Activated CD8-positive, alpha-beta memory T cell treated with anti-CD3 and anti-CD28 coated beads, Interleukin-2, amount 10 ng/mL, durations not matched to agents 7 days and 5 days (primary cell): ENCODE measurements at regions not wholly inside any gene's neighbourhood (a gene's known extent, or its start where the extent isn't known, plus 50 kb on each side); places are given as distances from the start of the nearest gene placed in this dataset.

Source experiments
- ATAC-seq: fragments of 150-1000 bp; cut with Tn5 transposase; one replicate; pipeline ENCODE4 v1.10.0; 2021; ENCODE audit warnings: moderate library complexity
- CTCF ChIA-PET: fragments of 350-600 bp; sonication (Branson Sonifier 250); formaldehyde crosslinking; loops from one replicate; lab custom pipeline; 2021; ENCODE audit warnings: antibody characterized with exemption; lab: Charles Lee
- DNase-seq: peaks from one replicate; pipeline ENCODE4 v3.0.0-alpha.2; 2020
- H3K27ac Mint-ChIP-seq: one replicate; pipeline ENCODE4 v1.8.0; 2021; ENCODE audit warnings: mild to moderate bottlenecking, mixed read lengths
- H3K27me3 Mint-ChIP-seq: one replicate; pipeline ENCODE4 v1.8.0; 2021; ENCODE audit warnings: mixed read lengths
- H3K36me3 Mint-ChIP-seq: one replicate; pipeline ENCODE4 v1.8.0; 2021; ENCODE audit warnings: mild to moderate bottlenecking, mixed read lengths
- H3K4me1 Mint-ChIP-seq: one replicate; pipeline ENCODE4 v1.8.0; 2021; ENCODE audit warnings: mixed read lengths
- H3K4me3 Mint-ChIP-seq: one replicate; pipeline ENCODE4 v1.8.0; 2021; ENCODE audit warnings: mild to moderate bottlenecking, moderate library complexity, mixed read lengths
- H3K9me3 Mint-ChIP-seq: one replicate; pipeline ENCODE4 v1.8.0; 2022; ENCODE audit warnings: low read depth, mixed read lengths

DNA sequence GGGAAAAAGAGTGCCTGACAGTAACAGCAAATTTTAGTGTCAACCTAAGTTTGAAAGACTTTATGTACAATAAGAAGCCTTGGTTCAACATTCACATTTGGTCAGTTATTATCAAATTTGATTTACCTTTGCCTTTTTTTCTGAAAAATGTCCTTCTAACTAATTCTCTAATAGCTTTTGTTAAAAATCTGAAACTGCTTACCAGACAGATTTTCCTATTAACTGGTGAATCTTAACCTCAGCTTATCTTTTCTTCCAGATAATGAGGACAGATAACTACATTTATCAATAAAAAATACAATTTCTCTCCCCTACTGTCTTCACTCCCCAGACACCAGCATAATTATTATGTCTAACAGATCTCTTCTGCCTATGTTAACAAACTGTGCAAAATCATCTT is 988.5 kb downstream of the CDH18 start:
- CTCF ChIA-PET = no interaction called here
- no peaks in the 10 kb centered on the region for H3K4me1 Mint-ChIP-seq
- DNase-seq (no peak), ATAC-seq (no peak)
- H3K27me3 Mint-ChIP-seq = no peaks in the 10 kb centered on the region
- H3K4me3 Mint-ChIP-seq = no peak overlapping the region
- no peak overlapping the region for H3K27ac Mint-ChIP-seq
- H3K9me3 Mint-ChIP-seq = peaks cover 6% of the 10 kb centered on the region
- no peaks in the 10 kb centered on the region for H3K36me3 Mint-ChIP-seq

- no peaks in the 10 kb centered on the region for H3K4me1 Mint-ChIP-seq
- ATAC-seq (no peak), DNase-seq (no peak)
- CTCF ChIA-PET = no interaction called here
- no peaks in the 10 kb centered on the region for H3K27me3 Mint-ChIP-seq
- H3K9me3 Mint-ChIP-seq = peaks cover 13% of the 10 kb centered on the region
- no peaks in the 10 kb centered on the region for H3K36me3 Mint-ChIP-seq
- no peak overlapping the region for H3K4me3 Mint-ChIP-seq
- no peak overlapping the region for H3K27ac Mint-ChIP-seq
Observed at GRCh38 chr5:19001054-19001453, 986.9 kb downstream of the CDH18 start.

GRCh38 chr5:19001539-19001938 is 986.5 kb downstream of the CDH18 start:
- Mint-ChIP-seq H3K4me1 (no peaks in the 10 kb centered on the region), H3K4me3 (no peak overlapping the region), H3K27ac (no peak overlapping the region), H3K27me3 (no peaks in the 10 kb centered on the region), H3K9me3 (peaks cover 13% of the 10 kb centered on the region), H3K36me3 (no peaks in the 10 kb centered on the region)
- CTCF ChIA-PET = no interaction called here
- no peak for DNase-seq
- no peak for ATAC-seq

DNA sequence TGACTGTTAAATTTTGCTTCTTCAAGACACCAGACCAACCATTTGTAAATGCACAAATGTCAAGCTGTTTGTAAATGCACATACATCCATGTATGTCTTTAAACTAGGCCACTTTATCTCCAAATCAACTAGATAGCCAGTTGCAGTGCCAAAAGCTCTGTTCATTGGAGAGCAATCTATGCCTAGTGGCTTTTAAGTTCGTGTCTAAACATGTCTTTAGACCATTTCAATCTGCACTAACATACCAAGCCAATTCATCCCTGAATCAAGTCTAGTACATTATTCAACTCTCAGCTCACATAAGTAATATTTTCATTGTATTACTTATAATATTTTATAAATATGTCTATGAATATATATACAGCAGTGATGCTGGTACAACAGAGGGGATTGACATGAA is 985.9 kb downstream of the CDH18 start:
- CTCF ChIA-PET = no interaction called here
- H3K27me3 Mint-ChIP-seq = no peaks in the 10 kb centered on the region
- no peak overlapping the region for H3K4me3 Mint-ChIP-seq
- DNase-seq (no peak), ATAC-seq (no peak)
- peaks cover 13% of the 10 kb centered on the region for H3K9me3 Mint-ChIP-seq
- no peaks in the 10 kb centered on the region for H3K4me1 Mint-ChIP-seq
- H3K36me3 Mint-ChIP-seq = no peaks in the 10 kb centered on the region
- H3K27ac Mint-ChIP-seq = no peak overlapping the region

DNA sequence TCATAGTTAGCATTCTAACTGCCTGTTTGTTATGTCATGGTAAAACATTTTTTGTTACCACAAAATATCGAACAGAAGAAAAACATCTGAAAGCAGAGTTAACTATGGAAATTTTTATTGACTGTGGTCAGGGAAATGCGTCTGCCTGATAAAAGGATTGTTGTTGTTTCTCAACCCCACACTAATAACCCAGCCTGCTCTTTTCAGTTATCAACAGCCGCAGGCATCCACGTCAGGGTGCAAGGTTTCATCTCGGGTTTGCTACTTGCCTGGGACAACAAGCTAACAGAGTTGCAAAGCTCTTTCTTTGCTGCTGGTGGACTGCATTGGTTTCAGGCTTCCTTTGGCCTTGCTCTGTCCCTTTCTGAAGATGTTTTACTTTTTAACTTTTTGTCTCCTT is 969.2 kb downstream of the CDH18 start:
- Mint-ChIP-seq H3K4me3 (no peak overlapping the region), H3K36me3 (no peaks in the 10 kb centered on the region), H3K4me1 (no peaks in the 10 kb centered on the region), H3K27ac (no peak overlapping the region), H3K9me3 (peaks cover 8% of the 10 kb centered on the region), H3K27me3 (no peaks in the 10 kb centered on the region)
- DNase-seq (no peak), ATAC-seq (no peak)
- CTCF ChIA-PET = no interaction called here

DNA sequence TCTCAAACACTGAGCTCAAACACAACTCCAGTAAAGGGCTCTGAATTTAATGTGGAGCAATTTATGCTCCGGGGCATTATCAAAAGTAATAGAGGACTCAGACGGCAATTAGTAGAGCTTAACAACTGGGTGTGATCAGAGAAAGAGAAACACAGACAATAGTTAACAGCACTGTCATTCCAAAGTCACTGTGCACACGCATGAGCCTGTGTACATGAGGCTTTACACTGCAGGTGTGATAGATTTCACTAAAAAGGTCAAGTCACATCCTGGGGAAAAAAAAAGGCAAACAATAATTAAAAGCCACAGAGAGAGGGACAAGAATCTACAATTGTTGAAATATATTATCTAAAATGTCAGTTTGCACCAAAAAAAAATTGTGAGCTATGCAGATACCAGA is 956.5 kb downstream of the CDH18 start:
- CTCF ChIA-PET = no interaction called here
- ATAC-seq (no peak), DNase-seq (no peak)
- no peak overlapping the region for H3K27ac Mint-ChIP-seq
- no peaks in the 10 kb centered on the region for H3K9me3 Mint-ChIP-seq
- H3K4me3 Mint-ChIP-seq = no peak overlapping the region
- no peaks in the 10 kb centered on the region for H3K36me3 Mint-ChIP-seq
- H3K4me1 Mint-ChIP-seq = no peaks in the 10 kb centered on the region
- no peaks in the 10 kb centered on the region for H3K27me3 Mint-ChIP-seq

- ATAC-seq = no peak
- CTCF ChIA-PET = no interaction called here
- Mint-ChIP-seq H3K4me3 (no peak overlapping the region), H3K27me3 (no peaks in the 10 kb centered on the region), H3K27ac (no peak overlapping the region), H3K36me3 (no peaks in the 10 kb centered on the region), H3K4me1 (no peaks in the 10 kb centered on the region), H3K9me3 (peaks cover 2% of the 10 kb centered on the region)
- no peak for DNase-seq
Observed at GRCh38 chr5:19035816-19036215, 952.2 kb downstream of the CDH18 start.

GRCh38 chr5:19042106-19042505 is 945.9 kb downstream of the CDH18 start:
- CTCF ChIA-PET = no interaction called here
- no peak for ATAC-seq
- DNase-seq = no peak
- Mint-ChIP-seq H3K9me3 (peaks cover 4% of the 10 kb centered on the region), H3K4me1 (no peaks in the 10 kb centered on the region), H3K27me3 (no peaks in the 10 kb centered on the region), H3K36me3 (no peaks in the 10 kb centered on the region), H3K27ac (no peak overlapping the region), H3K4me3 (no peak overlapping the region)

- no peak for ATAC-seq
- Mint-ChIP-seq H3K4me1 (no peaks in the 10 kb centered on the region), H3K4me3 (no peak overlapping the region), H3K27me3 (no peaks in the 10 kb centered on the region), H3K9me3 (peaks cover 8% of the 10 kb centered on the region), H3K36me3 (no peaks in the 10 kb centered on the region), H3K27ac (no peak overlapping the region)
- no peak for DNase-seq
- CTCF ChIA-PET = no interaction called here
Observed at GRCh38 chr5:19044311-19044710, 943.7 kb downstream of the CDH18 start.

GRCh38 chr5:19044931-19045695 is 942.9 kb downstream of the CDH18 start:
- Mint-ChIP-seq H3K27me3 (no peaks in the 10 kb centered on the region), H3K36me3 (no peaks in the 10 kb centered on the region), H3K4me1 (no peaks in the 10 kb centered on the region), H3K9me3 (peaks cover 6% of the 10 kb centered on the region), H3K4me3 (no peak overlapping the region), H3K27ac (no peak overlapping the region)
- ATAC-seq (no peak), DNase-seq (no peak)
- CTCF ChIA-PET = no interaction called here

DNA sequence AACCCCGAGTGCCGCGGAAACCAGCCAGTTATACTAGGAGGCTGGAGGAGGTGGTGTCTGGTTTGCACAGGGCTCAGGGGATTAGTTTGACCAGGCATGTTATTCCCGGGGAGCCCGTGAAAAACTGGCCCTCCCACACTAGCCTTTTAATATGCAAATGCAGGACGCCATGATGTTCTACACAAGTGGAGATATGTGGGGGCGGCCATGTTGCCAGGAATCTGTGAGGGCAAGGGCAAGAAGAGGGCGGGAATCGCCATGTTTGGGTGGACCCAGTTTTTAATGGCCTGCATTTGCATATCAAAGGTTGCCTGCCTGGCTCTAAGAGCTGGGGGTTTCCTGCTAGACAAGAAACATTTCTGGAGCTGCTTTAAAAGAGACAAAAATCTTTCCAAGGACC is 940.7 kb downstream of the CDH18 start:
- Mint-ChIP-seq H3K9me3 (peaks cover 6% of the 10 kb centered on the region), H3K4me1 (no peaks in the 10 kb centered on the region), H3K27ac (no peak overlapping the region), H3K36me3 (no peaks in the 10 kb centered on the region), H3K27me3 (no peaks in the 10 kb centered on the region), H3K4me3 (no peak overlapping the region)
- CTCF ChIA-PET = no interaction called here
- no peak for DNase-seq
- ATAC-seq = no peak

DNA sequence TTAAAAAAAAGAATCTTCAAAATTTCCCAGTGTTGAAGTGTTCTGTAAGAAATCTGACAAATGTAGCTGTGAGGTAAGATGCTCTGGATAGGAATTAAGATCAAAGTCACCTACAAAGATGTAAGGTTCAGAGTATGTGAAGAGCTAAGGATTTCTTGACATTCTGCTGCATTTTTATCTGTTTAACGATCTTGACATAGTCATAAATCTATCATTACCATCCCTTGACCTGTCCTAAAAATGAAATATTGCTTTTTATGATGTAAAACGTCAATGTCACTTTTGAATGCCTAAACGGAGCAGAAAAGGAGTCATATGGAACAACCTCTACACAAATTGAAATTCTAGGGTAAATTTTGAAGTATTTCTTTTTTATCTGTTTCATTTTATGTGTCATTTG is 939.3 kb downstream of the CDH18 start:
- Mint-ChIP-seq H3K27ac (no peak overlapping the region), H3K36me3 (no peaks in the 10 kb centered on the region), H3K4me1 (no peaks in the 10 kb centered on the region), H3K27me3 (no peaks in the 10 kb centered on the region), H3K9me3 (peaks cover 6% of the 10 kb centered on the region), H3K4me3 (no peak overlapping the region)
- ATAC-seq (no peak), DNase-seq (no peak)
- CTCF ChIA-PET = no interaction called here

GRCh38 chr5:19058216-19058615 is 929.8 kb downstream of the CDH18 start:
- Mint-ChIP-seq H3K27ac (no peak overlapping the region), H3K4me3 (no peak overlapping the region), H3K36me3 (no peaks in the 10 kb centered on the region), H3K27me3 (no peaks in the 10 kb centered on the region), H3K4me1 (no peaks in the 10 kb centered on the region), H3K9me3 (peaks cover 6% of the 10 kb centered on the region)
- CTCF ChIA-PET = no interaction called here
- ATAC-seq = no peak
- no peak for DNase-seq

DNA sequence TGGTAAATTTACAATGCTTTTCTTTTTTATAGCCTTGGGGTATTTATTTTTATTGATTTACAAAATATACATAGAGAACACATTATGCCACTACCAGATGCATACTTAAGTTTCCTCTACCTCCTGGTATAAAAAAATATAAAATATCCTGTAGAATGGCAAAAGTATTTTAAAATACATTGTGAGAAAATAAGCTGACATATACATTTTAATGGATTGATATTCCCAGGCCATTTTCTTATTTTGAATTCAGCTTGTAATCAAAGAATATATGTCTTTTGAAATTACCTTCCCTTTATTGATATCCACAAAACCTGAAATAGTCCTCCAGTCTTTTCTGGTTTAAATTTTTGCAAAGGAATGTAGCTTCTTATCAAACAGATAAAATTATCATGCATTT is 923.9 kb downstream of the CDH18 start:
- Mint-ChIP-seq H3K4me1 (no peaks in the 10 kb centered on the region), H3K9me3 (peaks cover 4% of the 10 kb centered on the region), H3K27ac (no peak overlapping the region), H3K36me3 (no peaks in the 10 kb centered on the region), H3K4me3 (no peak overlapping the region), H3K27me3 (no peaks in the 10 kb centered on the region)
- DNase-seq (no peak), ATAC-seq (no peak)
- CTCF ChIA-PET = no interaction called here

DNA sequence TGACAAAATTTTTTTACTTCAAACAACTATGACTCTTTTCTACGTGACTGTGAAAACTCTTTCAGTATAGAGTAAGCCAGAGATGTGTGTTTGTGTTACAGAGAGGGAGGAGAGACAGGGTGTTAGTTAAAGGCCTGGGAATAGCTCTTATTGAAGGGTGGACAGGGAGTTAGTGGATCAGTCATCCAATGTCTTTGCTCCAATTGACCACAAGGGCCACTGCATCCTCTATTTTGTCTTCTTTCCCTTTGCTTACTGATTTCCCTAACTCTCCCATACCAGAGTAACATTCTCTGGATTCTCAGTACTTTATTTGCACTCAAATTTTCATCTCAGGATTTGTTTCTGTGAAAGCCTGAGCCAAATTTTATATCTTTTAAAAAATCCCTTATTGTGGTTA is 920.3 kb downstream of the CDH18 start:
- ATAC-seq = no peak
- Mint-ChIP-seq H3K27ac (no peak overlapping the region), H3K4me3 (no peak overlapping the region), H3K36me3 (no peaks in the 10 kb centered on the region), H3K27me3 (no peaks in the 10 kb centered on the region), H3K4me1 (no peaks in the 10 kb centered on the region), H3K9me3 (peaks cover 8% of the 10 kb centered on the region)
- CTCF ChIA-PET = no interaction called here
- DNase-seq = no peak
